DMS153 treated with DMSO at 0.1 percent for 48 hours (cell line): ENCODE measurements at regions not wholly inside any gene's neighbourhood (a gene's known extent, or its start where the extent isn't known, plus 50 kb on each side); places are given as distances from the start of the nearest gene placed in this dataset.

Source experiments
- DNase-seq: peaks from one replicate; lab custom pipeline; 2025; ENCODE audit not compliant: unreplicated experiment; lab: John Stamatoyannopoulos, UW

- DNase-seq = no peak
Measured at GRCh38 chr2:3100386-3100785, 277.2 kb downstream of the EIPR1 start.

GRCh38 chr2:3099860-3100234 is 277.8 kb downstream of the EIPR1 start:
- no peak for DNase-seq

GRCh38 chr2:3099145-3099859 is 278.3 kb downstream of the EIPR1 start:
- no peak for DNase-seq

- DNase-seq = no peak
Measured at GRCh38 chr2:3098231-3098630, 279.4 kb downstream of the EIPR1 start.

GRCh38 chr2:3097804-3098203 is 279.8 kb downstream of the EIPR1 start:
- no peak for DNase-seq

GRCh38 chr2:3094999-3095958 is 282.3 kb downstream of the EIPR1 start:
- DNase-seq = no peak

GRCh38 chr2:3094318-3094717 is 283.3 kb downstream of the EIPR1 start:
- DNase-seq = no peak

- no peak for DNase-seq
Measured at GRCh38 chr2:3091696-3092095, 285.9 kb downstream of the EIPR1 start.

- no peak for DNase-seq
Measured at GRCh38 chr2:3082705-3083104, 294.9 kb downstream of the EIPR1 start.

- DNase-seq = no peak
Measured at GRCh38 chr2:3079959-3080948, 297.4 kb downstream of the EIPR1 start.

- DNase-seq = no peak
Measured at GRCh38 chr2:3079466-3079865, 298.2 kb downstream of the EIPR1 start.

GRCh38 chr2:3078684-3079083 is 298.9 kb downstream of the EIPR1 start:
- DNase-seq = no peak

GRCh38 chr2:3076848-3077642 is 300.6 kb downstream of the EIPR1 start:
- peak; percentile 53 for DNase-seq

- no peak for DNase-seq
Measured at GRCh38 chr2:3075991-3076340, 301.7 kb downstream of the EIPR1 start.

- no peak for DNase-seq
Measured at GRCh38 chr2:3075316-3075990, 302.2 kb downstream of the EIPR1 start.

- no peak for DNase-seq
Measured at GRCh38 chr2:3073704-3074103, 303.9 kb downstream of the EIPR1 start.

- no peak for DNase-seq
Measured at GRCh38 chr2:3073041-3073595, 304.5 kb downstream of the EIPR1 start.

GRCh38 chr2:3071685-3072263 is 305.8 kb downstream of the EIPR1 start:
- DNase-seq = no peak

GRCh38 chr2:3066831-3067230 is 310.8 kb downstream of the EIPR1 start:
- no peak for DNase-seq
